GM23338 (cell line): ENCODE measurements at regions not wholly inside any gene's neighbourhood (a gene's known extent, or its start where the extent isn't known, plus 50 kb on each side); places are given as distances from the start of the nearest gene placed in this dataset.

Experiments
- ATAC-seq: fragments of 200-7000 bp; cut with Tn5 transposase; 3 replicates; pipeline ENCODE4 v1.9.1; 2020
- DNase-seq: peaks from one replicate; pipeline ENCODE4 v3.0.0-alpha.2; 2015; ENCODE audit warnings: low spot score
- H2AFZ ChIP-seq: fragments of 200-600 bp; sonication (generic); 2 replicates; pipeline ENCODE4 v1.8.0; 2016; ENCODE audit warnings: antibody characterized with exemption, mild to moderate bottlenecking, moderate library complexity
- H3F3A ChIP-seq: fragments of 200-600 bp; sonication (generic); replicated peaks from 2 replicates; pipeline ENCODE4 v1.8.0; 2017; ENCODE audit warnings: antibody characterized with exemption, mixed run types, low read depth
- H3K27ac ChIP-seq: fragments of 200-600 bp; sonication (generic); 2 replicates; pipeline ENCODE4 v1.6.1; 2016; ENCODE audit warnings: low read depth
- H3K27me3 ChIP-seq: fragments of 200-600 bp; sonication (generic); 2 replicates; pipeline ENCODE4 v1.8.0; 2016; ENCODE audit warnings: mild to moderate bottlenecking, mixed run types, moderate library complexity; ENCODE audit not compliant: insufficient read depth
- H3K36me3 ChIP-seq: fragments of 200-600 bp; sonication (generic); 2 replicates; pipeline ENCODE4 v1.8.0; 2016; ENCODE audit warnings: mild to moderate bottlenecking; ENCODE audit not compliant: insufficient read depth
- H3K4me1 ChIP-seq: fragments of 200-600 bp; sonication (generic); 2 replicates; pipeline ENCODE4 v1.8.0; 2016; ENCODE audit warnings: mild to moderate bottlenecking, moderate library complexity; ENCODE audit not compliant: insufficient read depth
- H3K4me2 ChIP-seq: fragments of 200-600 bp; sonication (generic); 2 replicates; pipeline ENCODE4 v1.7.1; 2017; ENCODE audit warnings: mixed run types
- H3K4me3 ChIP-seq: fragments of 200-600 bp; sonication (generic); 2 replicates; pipeline ENCODE4 v1.6.1; 2016; ENCODE audit warnings: mixed run types
- H3K79me2 ChIP-seq: fragments of 200-600 bp; sonication (generic); replicated peaks from 2 replicates; pipeline ENCODE4 v1.8.0; 2017; ENCODE audit warnings: mild to moderate bottlenecking; ENCODE audit not compliant: insufficient read depth
- H3K9me2 ChIP-seq: fragments of 200-600 bp; sonication (generic); 2 replicates; pipeline ENCODE4 v1.8.0; 2017; ENCODE audit not compliant: insufficient read depth
- H4K20me1 ChIP-seq: fragments of 200-600 bp; sonication (generic); replicated peaks from 2 replicates; pipeline ENCODE4 v1.8.0; 2017; ENCODE audit warnings: mild to moderate bottlenecking; ENCODE audit not compliant: insufficient read depth
- H3K27ac Mint-ChIP-seq: 2 replicates; pipeline ENCODE4 v1.8.0; 2020; ENCODE audit warnings: inconsistent platforms, mild to moderate bottlenecking, moderate library complexity, mixed read lengths
- H3K27me3 Mint-ChIP-seq: 3 replicates; pipeline ENCODE4 v1.8.0; 2022; ENCODE audit warnings: low read depth, mild to moderate bottlenecking, moderate library complexity, mixed read lengths, inconsistent platforms; ENCODE audit not compliant: insufficient read depth, poor library complexity
- H3K36me3 Mint-ChIP-seq: 3 replicates; pipeline ENCODE4 v1.8.0; 2021; ENCODE audit warnings: low read depth, mild to moderate bottlenecking, inconsistent platforms, moderate library complexity, mixed read lengths
- H3K4me1 Mint-ChIP-seq: 3 replicates; pipeline ENCODE4 v1.8.0; 2020; ENCODE audit warnings: mild to moderate bottlenecking, inconsistent platforms, mixed read lengths
- H3K4me3 Mint-ChIP-seq: 3 replicates; pipeline ENCODE4 v1.8.0; 2021; ENCODE audit warnings: moderate library complexity, mild to moderate bottlenecking, inconsistent platforms, mixed read lengths
- H3K9me3 Mint-ChIP-seq: 3 replicates; pipeline ENCODE4 v1.8.0; 2020; ENCODE audit warnings: moderate library complexity, mild to moderate bottlenecking, inconsistent platforms, mixed read lengths
- CREB1 ChIP-seq: fragments of 250-450 bp; sonication (Bioruptor Pico); IDR thresholded peaks from 2 replicates; pipeline ENCODE4 v1.5.0; 2020; ENCODE audit warnings: low read depth, mild to moderate bottlenecking, moderate library complexity
- JUNB ChIP-seq: IDR thresholded peaks from one replicate; pipeline ENCODE4 v1.6.1; 2016; ENCODE audit warnings: antibody characterized with exemption; ENCODE audit not compliant: unreplicated experiment
- NANOG ChIP-seq: IDR thresholded peaks from 2 replicates; pipeline ENCODE4 v1.6.1; 2016; ENCODE audit warnings: antibody characterized with exemption, borderline replicate concordance
- POLR2AphosphoS5 ChIP-seq: IDR thresholded peaks from 2 replicates; pipeline ENCODE4 v1.6.1; 2016; ENCODE audit warnings: antibody characterized with exemption, low read depth
- STAT1 ChIP-seq: IDR thresholded peaks from one replicate; pipeline ENCODE4 v1.6.1; 2016; ENCODE audit warnings: antibody characterized with exemption; ENCODE audit not compliant: unreplicated experiment
- ZNF114 ChIP-seq: fragments of 250-450 bp; sonication (Bioruptor Pico); IDR thresholded peaks from 2 replicates; pipeline ENCODE4 v1.5.0; 2020; ENCODE audit warnings: mild to moderate bottlenecking, moderate library complexity
- ZNF331 ChIP-seq: fragments of 250-450 bp; sonication (Bioruptor Pico); IDR thresholded peaks from 2 replicates; pipeline ENCODE4 v1.5.0; 2020; ENCODE audit warnings: low read depth, mild to moderate bottlenecking, moderate library complexity
- TF ChIP-seq, protein P1 (sequence below), 2 experiments: fragments of 200-600 bp in 1 of 2; sonication (generic) in 1 of 2; conservative IDR thresholded peaks; 2 replicates each; pipeline versions ENCODE4 v1.5.1 to v1.6.1; 2016 to 2017; ENCODE audit warnings: antibody characterized with exemption in 2 of 2, low read depth in 2 of 2, mild to moderate bottlenecking in 2 of 2, moderate library complexity in 1 of 2
- TF ChIP-seq, protein P2 (sequence below): IDR thresholded peaks from 2 replicates; pipeline ENCODE4 v1.6.1; 2016; ENCODE audit warnings: antibody characterized with exemption
- TF ChIP-seq, protein P3 (sequence below): IDR thresholded peaks from one replicate; pipeline ENCODE4 v1.6.1; 2018; ENCODE audit warnings: antibody characterized with exemption; ENCODE audit not compliant: unreplicated experiment

GRCh38 chr16:79883494-79883893, 283.0 kb upstream of the MAF start:
- TF ChIP-seq ZNF114 (CRISPR knock-in tag) (no peak), ZNF331 (no peak), NANOG (no peak)
- TF ChIP-seq, protein P1, sequence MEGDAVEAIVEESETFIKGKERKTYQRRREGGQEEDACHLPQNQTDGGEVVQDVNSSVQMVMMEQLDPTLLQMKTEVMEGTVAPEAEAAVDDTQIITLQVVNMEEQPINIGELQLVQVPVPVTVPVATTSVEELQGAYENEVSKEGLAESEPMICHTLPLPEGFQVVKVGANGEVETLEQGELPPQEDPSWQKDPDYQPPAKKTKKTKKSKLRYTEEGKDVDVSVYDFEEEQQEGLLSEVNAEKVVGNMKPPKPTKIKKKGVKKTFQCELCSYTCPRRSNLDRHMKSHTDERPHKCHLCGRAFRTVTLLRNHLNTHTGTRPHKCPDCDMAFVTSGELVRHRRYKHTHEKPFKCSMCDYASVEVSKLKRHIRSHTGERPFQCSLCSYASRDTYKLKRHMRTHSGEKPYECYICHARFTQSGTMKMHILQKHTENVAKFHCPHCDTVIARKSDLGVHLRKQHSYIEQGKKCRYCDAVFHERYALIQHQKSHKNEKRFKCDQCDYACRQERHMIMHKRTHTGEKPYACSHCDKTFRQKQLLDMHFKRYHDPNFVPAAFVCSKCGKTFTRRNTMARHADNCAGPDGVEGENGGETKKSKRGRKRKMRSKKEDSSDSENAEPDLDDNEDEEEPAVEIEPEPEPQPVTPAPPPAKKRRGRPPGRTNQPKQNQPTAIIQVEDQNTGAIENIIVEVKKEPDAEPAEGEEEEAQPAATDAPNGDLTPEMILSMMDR (conservative IDR thresholded peaks at IDR 0.05; ENCODE audit: low read depth in 2 of 2): no peak
- TF ChIP-seq, protein P2, sequence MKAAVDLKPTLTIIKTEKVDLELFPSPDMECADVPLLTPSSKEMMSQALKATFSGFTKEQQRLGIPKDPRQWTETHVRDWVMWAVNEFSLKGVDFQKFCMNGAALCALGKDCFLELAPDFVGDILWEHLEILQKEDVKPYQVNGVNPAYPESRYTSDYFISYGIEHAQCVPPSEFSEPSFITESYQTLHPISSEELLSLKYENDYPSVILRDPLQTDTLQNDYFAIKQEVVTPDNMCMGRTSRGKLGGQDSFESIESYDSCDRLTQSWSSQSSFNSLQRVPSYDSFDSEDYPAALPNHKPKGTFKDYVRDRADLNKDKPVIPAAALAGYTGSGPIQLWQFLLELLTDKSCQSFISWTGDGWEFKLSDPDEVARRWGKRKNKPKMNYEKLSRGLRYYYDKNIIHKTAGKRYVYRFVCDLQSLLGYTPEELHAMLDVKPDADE: no peak
- Mint-ChIP-seq H3K4me3 (no peak overlapping the region), H3K27me3 (no peaks in the 10 kb centered on the region), H3K9me3 (no peaks in the 10 kb centered on the region), H3K27ac (no peak overlapping the region), H3K36me3 (no peaks in the 10 kb centered on the region), H3K4me1 (no peaks in the 10 kb centered on the region; the same call in 2 of the 3 replicates)
- no peak overlapping the region for H3K27ac ChIP-seq
- ATAC-seq (no peak), DNase-seq (no peak)
- no peaks in the 10 kb centered on the region for H3K9me2 ChIP-seq
- no peaks in the 10 kb centered on the region for H3K79me2 ChIP-seq
- H3K27me3 ChIP-seq: no peaks in the 10 kb centered on the region
- H3K36me3 ChIP-seq: no peaks in the 10 kb centered on the region
- H3F3A ChIP-seq: no peaks in the 10 kb centered on the region
- H2AFZ ChIP-seq: no peak overlapping the region
- H3K4me3 ChIP-seq: no peak overlapping the region
- no peaks in the 10 kb centered on the region for H4K20me1 ChIP-seq
- H3K4me2 ChIP-seq: no peak overlapping the region
- no peaks in the 10 kb centered on the region for H3K4me1 ChIP-seq

- no peak overlapping the region for H3K4me3 ChIP-seq
- TF ChIP-seq, protein P3, sequence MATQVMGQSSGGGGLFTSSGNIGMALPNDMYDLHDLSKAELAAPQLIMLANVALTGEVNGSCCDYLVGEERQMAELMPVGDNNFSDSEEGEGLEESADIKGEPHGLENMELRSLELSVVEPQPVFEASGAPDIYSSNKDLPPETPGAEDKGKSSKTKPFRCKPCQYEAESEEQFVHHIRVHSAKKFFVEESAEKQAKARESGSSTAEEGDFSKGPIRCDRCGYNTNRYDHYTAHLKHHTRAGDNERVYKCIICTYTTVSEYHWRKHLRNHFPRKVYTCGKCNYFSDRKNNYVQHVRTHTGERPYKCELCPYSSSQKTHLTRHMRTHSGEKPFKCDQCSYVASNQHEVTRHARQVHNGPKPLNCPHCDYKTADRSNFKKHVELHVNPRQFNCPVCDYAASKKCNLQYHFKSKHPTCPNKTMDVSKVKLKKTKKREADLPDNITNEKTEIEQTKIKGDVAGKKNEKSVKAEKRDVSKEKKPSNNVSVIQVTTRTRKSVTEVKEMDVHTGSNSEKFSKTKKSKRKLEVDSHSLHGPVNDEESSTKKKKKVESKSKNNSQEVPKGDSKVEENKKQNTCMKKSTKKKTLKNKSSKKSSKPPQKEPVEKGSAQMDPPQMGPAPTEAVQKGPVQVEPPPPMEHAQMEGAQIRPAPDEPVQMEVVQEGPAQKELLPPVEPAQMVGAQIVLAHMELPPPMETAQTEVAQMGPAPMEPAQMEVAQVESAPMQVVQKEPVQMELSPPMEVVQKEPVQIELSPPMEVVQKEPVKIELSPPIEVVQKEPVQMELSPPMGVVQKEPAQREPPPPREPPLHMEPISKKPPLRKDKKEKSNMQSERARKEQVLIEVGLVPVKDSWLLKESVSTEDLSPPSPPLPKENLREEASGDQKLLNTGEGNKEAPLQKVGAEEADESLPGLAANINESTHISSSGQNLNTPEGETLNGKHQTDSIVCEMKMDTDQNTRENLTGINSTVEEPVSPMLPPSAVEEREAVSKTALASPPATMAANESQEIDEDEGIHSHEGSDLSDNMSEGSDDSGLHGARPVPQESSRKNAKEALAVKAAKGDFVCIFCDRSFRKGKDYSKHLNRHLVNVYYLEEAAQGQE: no peak
- TF ChIP-seq STAT1: no peak
- TF ChIP-seq, protein P2: no peak
- no peak for TF ChIP-seq NANOG
- TF ChIP-seq CREB1 (CRISPR knock-in tag): no peak
- TF ChIP-seq ZNF114 (CRISPR knock-in tag): no peak
- TF ChIP-seq, protein P1 (conservative IDR thresholded peaks at IDR 0.05; ENCODE audit: low read depth in 2 of 2): no peak
- TF ChIP-seq POLR2AphosphoS5: no peak
- TF ChIP-seq JUNB: no peak
- Mint-ChIP-seq H3K4me1 (no peaks in the 10 kb centered on the region; the same call in 2 of the 3 replicates), H3K36me3 (no peaks in the 10 kb centered on the region), H3K27me3 (no peaks in the 10 kb centered on the region), H3K4me3 (no peak overlapping the region), H3K27ac (no peak overlapping the region), H3K9me3 (no peaks in the 10 kb centered on the region)
- H3K79me2 ChIP-seq: no peaks in the 10 kb centered on the region
- no peak overlapping the region for H3K4me2 ChIP-seq
- H3K36me3 ChIP-seq: no peaks in the 10 kb centered on the region
- no peaks in the 10 kb centered on the region for H3K9me2 ChIP-seq
- H4K20me1 ChIP-seq: no peaks in the 10 kb centered on the region
- no peak overlapping the region for H3K27ac ChIP-seq
- H3K4me1 ChIP-seq: no peaks in the 10 kb centered on the region
- H3F3A ChIP-seq: no peaks in the 10 kb centered on the region
- DNase-seq: no peak
- H2AFZ ChIP-seq: no peak overlapping the region
- H3K27me3 ChIP-seq: no peaks in the 10 kb centered on the region
- no peak for ATAC-seq
These were observed 281.9 kb upstream of the MAF start for GRCh38 chr16:79882340-79883005.
